ENCODE measurements at regions not wholly inside any gene's neighbourhood (a gene's known extent, or its start where the extent isn't known, plus 50 kb on each side); places are given as distances from the start of the nearest gene placed in this dataset.

DNA sequence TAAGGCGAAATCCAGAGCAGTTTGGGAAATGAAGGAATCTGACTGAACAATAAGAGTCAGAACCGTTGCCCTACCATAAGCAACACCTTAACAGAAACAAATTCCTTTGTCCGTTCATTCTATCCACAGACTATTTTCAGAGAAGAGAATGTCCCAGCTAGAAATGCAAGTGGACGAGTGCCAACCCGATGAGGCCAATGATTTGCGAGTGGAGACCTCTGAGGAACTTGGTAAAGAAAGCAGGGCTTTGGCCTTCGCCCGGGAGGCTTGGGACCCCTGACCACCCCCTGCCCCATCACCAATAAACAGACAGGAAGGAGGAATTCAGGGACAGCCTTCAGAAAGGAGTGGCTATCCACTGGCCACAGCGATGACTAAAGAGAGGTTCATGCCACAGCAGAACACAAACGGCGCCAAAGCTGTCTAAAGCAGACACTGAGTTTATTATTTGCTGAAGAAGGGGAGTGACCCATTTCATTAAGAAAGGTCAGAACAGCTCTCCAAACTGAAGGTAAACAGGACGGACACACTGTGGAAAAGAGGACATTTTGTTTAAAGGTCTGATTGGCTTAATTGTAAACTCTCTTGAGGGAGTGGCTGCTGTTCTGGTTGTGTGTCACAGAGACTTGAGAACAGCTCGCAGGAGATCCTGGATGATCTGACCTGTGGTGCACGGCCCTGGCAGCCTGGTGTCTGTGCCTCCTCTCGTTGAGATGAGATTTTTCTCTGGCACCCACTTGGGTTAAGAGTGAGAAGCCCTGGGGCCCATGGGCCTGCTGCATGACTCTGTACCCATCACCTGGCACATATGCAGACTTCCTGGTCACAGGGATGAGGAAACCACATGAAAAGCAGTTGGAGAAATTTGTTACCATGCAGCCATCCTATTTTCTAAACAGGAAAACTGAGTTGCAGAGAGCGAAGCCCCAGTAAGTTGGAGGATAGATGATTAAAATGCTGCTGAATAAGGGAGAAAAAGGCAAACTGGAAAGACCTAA, 142.0 kb upstream of the PZP start:
- in situ Hi-C loops (cut with MboI; ENCODE audit: low sequenced_read_pairs, unreplicated experiment), result loop anchor here (25.0 kb wide), 1 partner anchor 287 kb away; no protein-coding TSS in a partner anchor
- DNase-seq (ENCODE audit: low spot score), result no peak
- TF ChIP-seq, protein P1, sequence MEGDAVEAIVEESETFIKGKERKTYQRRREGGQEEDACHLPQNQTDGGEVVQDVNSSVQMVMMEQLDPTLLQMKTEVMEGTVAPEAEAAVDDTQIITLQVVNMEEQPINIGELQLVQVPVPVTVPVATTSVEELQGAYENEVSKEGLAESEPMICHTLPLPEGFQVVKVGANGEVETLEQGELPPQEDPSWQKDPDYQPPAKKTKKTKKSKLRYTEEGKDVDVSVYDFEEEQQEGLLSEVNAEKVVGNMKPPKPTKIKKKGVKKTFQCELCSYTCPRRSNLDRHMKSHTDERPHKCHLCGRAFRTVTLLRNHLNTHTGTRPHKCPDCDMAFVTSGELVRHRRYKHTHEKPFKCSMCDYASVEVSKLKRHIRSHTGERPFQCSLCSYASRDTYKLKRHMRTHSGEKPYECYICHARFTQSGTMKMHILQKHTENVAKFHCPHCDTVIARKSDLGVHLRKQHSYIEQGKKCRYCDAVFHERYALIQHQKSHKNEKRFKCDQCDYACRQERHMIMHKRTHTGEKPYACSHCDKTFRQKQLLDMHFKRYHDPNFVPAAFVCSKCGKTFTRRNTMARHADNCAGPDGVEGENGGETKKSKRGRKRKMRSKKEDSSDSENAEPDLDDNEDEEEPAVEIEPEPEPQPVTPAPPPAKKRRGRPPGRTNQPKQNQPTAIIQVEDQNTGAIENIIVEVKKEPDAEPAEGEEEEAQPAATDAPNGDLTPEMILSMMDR (IDR thresholded peaks at IDR 0.05; ENCODE audit: borderline replicate concordance, control extremely low read depth, extremely low read depth, insufficient read depth, missing control alignments), result no peak

DNA sequence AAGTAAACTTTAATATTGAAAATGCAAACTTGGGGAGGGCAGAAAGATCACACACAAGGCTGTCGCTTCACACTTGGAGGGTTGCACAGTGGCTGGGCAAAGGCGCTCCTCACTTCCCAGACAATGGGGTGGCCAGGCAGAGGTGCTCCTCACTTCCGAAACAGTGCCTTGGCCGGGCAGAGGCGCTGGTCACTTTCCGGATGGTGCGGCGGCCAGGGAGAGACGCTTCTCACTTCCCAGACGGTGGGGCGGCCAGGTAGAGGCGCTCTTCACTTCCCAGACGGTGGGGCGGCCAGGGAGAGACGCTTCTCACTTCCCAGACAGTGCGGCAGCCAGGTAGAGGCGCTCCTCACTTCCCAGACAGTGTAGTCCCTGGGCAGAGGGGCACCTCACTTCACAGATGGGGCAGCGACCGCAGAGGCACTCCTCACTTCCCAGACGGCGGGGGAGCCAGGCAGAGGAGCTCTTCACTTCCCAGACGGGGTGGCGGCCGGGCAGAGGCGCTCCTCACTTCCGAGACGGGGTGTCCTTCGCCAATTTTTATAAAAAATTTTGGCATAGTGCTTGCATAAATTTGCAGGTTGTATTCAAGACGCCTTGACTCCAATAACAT, 140.8 kb upstream of the PZP start:
- TF ChIP-seq, protein P1 (IDR thresholded peaks at IDR 0.05; ENCODE audit: borderline replicate concordance, control extremely low read depth, extremely low read depth, insufficient read depth, missing control alignments), result no peak
- in situ Hi-C loops (cut with MboI; ENCODE audit: low sequenced_read_pairs, unreplicated experiment), result loop anchor here (25.0 kb wide), 1 partner anchor 288 kb away; no protein-coding TSS in a partner anchor
- no peak for DNase-seq (ENCODE audit: low spot score)

DNA sequence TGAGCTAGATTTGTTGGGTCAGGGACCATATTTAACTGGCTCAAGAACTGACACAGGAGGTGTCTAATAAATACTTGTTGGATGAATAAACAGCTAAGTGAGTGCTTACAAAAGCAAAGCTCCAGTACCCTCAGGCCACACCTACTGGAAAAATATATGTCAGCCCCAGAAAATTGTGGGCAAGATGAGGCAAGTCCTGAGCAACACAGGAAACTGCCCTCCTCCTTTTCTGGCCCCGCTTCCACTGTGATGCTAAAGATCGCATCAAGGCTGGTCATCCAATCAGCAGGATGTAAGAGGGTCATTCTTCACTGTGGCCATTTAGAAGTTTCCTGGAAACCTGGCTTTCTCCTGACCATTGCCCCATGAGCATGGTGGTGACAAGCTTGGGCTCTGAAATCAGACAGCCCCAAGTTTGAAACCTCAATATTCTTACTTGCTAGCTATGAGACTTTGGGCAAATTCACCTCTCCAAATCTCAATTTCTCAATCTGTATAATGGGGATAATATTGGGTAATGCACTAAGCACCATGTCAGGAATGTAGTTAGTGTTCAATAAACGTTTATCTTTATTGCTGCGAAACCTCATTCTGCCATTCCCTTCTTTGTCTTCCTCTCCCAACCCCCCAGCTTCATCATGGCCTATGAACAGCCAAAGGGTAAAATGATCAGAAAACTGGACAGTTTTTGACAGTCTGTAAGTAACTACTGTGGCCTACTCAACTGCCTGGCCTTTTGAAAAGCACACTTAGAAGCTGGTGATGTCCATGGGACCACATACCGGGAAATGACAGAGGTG, 139.3 kb upstream of the PZP start:
- in situ Hi-C loops (cut with MboI; ENCODE audit: low sequenced_read_pairs, unreplicated experiment), result loop anchor here (25.0 kb wide), 1 partner anchor 290 kb away; no protein-coding TSS in a partner anchor

DNA sequence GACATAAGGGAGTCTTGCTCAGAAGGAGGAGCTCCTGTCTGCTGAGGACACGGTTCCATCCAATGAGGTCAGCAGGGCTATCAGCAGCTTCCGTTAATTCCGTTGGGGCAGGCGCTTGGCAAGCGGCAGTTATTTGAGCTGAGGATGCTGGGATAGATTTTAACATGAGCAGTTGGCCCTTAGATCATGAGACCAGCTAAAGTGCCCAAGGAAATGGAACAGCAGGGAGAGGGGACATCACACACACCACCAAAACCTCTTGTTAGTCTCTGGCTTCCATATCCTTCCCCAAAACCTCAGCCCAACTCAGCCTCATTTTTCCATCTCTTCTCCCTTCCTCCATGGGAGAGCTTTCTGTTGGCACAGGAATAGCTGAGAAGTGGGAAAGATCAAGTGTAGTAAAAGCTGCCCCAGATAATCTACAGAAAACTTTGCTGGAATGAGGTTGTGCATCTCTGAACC, 138.7 kb upstream of the PZP start:
- in situ Hi-C loops (cut with MboI; ENCODE audit: low sequenced_read_pairs, unreplicated experiment), result loop anchor here (25.0 kb wide), 1 partner anchor 290 kb away; no protein-coding TSS in a partner anchor

More for the DNA sequence above, 139.3 kb upstream of the PZP start:
- no peak for DNase-seq (ENCODE audit: low spot score)
- TF ChIP-seq, protein P1 (IDR thresholded peaks at IDR 0.05; ENCODE audit: borderline replicate concordance, control extremely low read depth, extremely low read depth, insufficient read depth, missing control alignments), result no peak

DNA sequence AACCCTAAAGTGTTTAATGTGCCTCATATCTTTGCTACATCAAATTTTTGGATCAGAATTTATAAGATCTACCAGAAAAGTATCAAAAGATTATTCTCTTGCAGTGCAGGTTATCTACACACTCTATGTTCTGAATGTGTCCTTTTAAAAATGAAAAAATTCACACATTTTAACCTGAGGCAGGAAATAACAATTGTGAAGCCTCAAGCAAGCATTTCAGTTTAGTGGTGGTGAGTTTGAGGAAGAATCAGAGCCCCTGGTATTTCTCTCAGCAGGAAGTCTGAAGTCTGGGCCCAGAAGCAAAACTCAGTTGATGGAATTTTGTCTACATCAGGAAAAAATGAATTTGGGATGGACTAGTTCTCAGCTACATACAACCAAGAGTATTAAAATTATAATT, 137.0 kb upstream of the PZP start:
- TF ChIP-seq, protein P1 (IDR thresholded peaks at IDR 0.05; ENCODE audit: borderline replicate concordance, control extremely low read depth, extremely low read depth, insufficient read depth, missing control alignments), result no peak
- in situ Hi-C loops (cut with MboI; ENCODE audit: low sequenced_read_pairs, unreplicated experiment), result loop anchor here (25.0 kb wide), 1 partner anchor 292 kb away; no protein-coding TSS in a partner anchor
- no peak for DNase-seq (ENCODE audit: low spot score)

More for the DNA sequence above, 138.7 kb upstream of the PZP start:
- no peak for DNase-seq (ENCODE audit: low spot score)
- TF ChIP-seq, protein P1 (IDR thresholded peaks at IDR 0.05; ENCODE audit: borderline replicate concordance, control extremely low read depth, extremely low read depth, insufficient read depth, missing control alignments), result no peak
